IPS DF 4.7 (cell line): ENCODE measurements at regions not wholly inside any gene's neighbourhood (a gene's known extent, or its start where the extent isn't known, plus 50 kb on each side); places are given as distances from the start of the nearest gene placed in this dataset.

ENCODE experiments used
- DNase-seq: peaks from one replicate; pipeline ENCODE4 v3.0.0-alpha.2; 2013; ENCODE audit warnings: low spot score; ENCODE audit errors: extremely low read depth

DNA sequence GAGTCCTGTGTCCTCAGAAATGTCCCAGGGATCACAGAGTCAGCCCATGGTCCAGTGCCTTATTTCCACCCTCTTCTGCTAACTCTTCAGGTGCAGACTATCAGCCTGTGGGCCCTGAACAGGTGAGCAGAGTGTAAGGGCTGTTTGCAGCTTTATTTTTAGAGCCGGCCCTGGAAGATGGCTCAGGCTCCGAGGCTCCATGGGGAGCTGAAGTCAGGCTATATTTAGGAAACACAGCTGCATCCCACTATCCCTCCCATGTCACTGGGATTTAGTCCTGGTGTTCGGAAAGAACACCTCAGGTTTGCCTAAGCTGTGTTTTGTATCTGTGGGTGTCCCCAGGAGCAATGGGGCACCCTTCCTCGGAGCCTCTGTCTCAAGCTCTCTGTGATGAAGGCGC lies 126.9 kb downstream of the RPS24 start:
- no peak for DNase-seq

DNA sequence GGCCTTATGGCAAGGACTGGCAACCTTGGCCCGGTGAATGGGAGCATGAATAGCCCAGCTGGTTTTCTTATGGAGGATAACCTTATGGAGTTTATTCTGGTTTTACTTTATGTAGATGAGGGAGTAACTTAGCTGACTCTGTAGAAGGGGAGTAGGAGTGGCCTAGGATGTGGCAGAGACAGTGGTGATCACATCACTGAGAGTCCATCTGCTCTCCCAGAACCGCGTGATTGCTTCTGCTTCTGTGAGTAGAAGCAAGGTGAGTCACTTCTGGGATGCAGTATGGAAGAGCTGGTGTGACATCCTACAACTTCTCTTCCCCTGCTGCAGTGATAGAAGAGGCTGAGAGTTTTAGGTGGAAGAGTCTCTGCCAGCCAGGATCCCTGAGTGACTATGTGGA lies 129.2 kb downstream of the RPS24 start:
- no peak for DNase-seq

DNA sequence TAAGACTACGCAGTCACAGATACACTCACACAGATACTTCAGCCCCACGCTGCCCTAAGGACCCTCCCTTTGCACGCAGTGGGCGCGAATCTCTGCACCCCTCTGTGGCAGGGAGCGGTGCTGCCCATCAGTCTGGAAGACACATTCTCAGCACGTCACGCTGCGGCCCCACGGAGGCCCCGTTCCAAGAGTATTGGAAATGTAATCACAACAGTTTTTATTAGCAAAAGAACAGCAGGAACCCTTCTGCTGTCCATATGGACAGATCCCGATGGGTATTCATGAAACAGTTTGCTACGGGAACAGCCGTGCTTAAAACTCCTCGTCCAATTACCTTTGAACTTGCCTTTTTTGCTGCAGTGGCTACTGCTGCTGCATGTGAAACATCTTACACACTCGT lies 131.0 kb downstream of the RPS24 start:
- DNase-seq: no peak

DNA sequence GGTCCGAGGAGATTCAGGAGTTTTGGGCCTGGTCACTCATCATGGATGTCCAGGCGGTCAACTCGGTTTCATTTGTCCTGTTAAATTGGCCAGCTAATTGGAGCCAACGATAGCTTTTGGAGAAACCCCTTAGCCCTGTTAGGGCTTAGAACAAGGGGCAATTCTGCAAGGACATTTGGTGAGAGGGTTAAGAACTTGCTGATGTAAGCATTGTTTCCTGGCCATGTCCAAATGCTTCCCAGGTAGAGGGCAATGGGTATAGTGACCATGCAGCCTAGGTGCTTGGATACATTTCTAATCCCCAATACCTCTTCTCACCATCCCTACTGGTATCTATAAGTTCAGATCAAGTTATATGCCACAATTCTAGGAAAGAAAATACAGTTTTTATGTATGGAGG lies 131.5 kb downstream of the RPS24 start:
- DNase-seq: no peak

DNA sequence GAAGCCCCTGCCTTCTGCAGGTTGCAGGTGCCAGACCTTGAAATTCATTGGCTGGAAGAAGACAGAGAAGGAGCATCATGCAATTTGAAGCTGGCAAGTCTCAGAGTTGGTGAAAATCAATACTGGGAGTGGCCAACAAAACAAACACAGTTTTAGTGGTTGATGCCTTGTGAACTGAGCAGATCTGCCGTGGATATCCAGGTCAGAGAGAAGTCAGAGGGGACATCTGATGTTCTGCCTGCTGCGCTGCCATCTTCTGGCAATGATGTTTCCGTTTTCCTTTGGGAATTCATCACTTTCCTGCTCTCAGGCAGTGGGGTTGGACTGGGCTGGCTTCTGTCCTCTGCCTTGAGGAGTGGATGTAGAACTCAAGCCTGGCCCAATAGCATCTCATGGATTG lies 132.0 kb downstream of the RPS24 start:
- peak; percentile 44 for DNase-seq

DNA sequence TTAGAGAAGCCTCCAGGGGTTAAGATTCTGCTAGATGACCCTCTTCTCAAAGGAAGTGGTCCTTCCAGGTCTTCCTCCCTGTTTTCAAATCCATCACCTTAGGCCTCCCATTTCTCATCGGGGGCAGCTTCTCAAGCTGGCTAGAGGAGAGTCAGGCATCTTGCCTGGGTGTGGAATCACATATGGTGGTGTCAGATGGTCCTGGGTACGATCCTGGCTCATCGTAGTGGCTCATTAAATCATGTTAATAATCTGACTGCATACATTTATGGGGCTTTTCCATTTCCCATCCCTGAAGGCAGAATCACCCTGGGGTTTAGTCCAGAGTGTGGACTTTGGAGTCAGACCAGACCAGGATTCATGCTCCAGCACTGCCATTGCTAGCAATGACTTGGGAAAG lies 132.6 kb downstream of the RPS24 start:
- DNase-seq: no peak

DNA sequence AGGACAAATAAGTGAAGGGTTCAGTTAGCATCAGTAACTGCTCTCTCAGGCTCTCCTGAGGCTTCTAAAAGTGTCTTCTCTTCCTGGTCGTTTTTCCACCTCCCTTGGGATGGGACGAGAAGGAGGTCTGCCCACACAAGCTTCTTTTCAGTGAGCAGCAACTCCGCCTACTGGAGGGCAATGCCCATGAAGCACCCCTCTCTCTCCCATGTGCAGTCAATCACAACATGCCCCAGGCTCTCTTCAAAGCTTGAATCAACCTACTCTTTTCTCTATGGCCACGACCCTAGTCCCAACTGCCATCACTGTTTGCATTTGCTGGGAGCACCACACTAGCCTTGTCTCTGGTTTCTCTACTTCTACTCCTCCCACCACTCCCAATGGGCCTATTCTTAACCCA lies 135.6 kb downstream of the RPS24 start:
- DNase-seq: no peak

DNA sequence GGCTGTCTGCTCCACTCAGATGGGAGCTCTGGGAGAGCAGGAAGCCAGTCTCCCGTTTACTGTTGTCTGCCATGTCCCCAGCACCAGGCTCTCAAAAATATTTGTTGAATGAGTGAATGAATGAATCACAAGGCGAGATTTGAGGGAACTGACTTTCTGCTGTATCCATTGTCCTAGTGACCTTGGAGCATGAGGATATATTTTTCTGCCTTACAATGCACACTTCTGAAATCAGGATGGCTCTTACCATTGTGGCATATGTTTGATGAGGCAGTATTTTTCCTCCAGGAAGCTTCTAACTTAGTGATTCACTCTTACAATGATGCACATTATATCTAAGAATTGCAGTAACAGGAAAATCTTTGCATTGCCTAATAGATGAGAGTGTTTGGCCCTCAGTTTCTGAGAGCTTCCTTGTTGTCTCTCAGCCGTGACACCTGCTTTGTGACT lies 136.4 kb downstream of the RPS24 start:
- DNase-seq: no peak

DNA sequence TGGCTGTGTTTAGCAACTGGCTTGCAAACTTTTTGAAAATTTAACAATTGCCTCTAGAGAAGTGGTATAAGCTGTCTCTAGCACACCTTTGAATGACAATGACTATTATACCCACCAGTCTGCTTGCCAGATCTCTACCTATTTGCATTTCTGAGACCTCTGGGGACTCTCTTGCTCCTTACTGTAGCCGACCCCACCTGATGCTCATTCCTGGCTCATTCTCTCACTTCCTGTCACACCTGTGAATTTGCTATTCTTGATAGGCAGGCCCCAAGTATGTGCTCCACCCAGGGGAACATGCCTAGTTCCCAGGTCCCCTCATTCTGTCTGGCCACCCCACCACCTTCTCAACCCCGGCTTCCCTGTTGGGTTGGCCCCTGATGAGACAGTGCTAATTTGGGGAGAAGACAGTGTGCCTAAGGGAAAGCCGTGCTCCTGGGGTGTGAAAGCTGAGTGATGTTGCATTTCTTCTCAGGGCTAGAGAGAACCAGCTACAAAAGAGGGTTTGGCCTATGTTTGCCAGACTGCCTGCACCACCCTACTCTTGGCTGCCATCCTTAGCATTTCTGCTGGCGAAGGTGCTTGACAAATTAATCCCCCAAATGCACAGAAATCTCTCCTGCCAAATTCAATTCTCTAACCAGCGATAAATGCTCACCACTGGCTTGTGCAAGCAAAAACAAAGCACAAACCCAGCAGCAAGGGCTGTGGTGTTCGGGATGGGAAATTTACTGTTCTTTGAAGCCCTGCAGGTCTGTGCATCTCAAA lies 138.2 kb downstream of the RPS24 start:
- peak; percentile 11 for DNase-seq

DNA sequence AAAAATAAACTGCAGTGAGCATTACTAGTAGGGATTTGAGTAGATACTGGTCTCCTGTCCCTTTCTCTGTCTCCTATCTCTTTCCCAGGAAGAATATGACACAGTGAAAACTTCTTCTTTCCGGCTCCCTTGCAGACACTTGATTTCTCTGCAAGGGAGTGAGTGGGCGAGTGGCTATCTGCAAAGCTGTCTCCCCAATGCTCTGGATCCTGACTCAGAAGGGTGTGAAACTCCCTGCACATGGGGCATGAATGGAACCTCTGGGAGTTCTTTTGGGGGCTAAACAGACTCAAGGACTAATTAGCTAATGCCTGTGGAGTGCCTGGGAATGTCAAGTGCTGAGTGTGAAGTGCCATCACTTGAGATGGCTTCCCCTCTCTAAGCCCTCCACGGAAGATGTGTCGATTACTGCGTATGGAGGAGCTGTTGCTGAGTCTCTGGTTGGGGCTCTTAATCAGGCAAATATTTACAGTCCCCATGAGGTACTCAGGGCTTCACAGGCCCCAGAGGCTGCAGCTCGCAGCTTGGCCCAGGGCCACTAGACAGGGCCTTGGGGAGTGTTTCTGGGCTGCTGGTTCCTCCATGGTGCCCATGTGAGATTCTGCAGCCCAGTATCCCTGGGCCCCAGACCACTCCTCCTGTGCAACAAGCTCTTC lies 139.8 kb downstream of the RPS24 start:
- DNase-seq: no peak

DNA sequence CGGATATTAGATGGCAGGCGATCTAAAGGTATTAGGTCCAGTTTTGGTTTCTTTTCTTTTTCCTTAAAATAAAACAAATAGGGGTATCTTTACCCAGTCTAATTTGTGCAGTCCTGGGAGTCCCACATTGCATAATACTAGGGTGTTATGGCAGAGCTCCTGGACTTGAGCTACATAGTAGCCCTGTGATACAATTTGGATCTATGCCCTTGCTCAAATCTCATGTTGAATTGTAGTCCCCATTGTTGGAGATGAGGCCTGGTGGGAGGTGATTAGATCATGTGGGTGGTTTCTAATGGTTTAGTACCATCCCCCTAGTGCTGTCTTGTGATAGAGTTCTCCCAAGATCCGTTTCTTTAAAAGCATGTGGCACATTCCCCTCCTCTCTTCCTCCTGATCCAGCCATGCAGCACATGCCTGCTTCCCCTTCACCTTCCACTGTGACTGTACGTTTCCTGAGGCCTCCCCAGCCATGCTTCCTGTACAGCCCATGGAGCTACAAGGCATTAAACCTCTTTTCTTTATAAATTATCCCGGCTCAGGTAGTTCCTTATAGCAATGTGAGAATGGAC lies 141.9 kb downstream of the RPS24 start:
- no peak for DNase-seq

DNA sequence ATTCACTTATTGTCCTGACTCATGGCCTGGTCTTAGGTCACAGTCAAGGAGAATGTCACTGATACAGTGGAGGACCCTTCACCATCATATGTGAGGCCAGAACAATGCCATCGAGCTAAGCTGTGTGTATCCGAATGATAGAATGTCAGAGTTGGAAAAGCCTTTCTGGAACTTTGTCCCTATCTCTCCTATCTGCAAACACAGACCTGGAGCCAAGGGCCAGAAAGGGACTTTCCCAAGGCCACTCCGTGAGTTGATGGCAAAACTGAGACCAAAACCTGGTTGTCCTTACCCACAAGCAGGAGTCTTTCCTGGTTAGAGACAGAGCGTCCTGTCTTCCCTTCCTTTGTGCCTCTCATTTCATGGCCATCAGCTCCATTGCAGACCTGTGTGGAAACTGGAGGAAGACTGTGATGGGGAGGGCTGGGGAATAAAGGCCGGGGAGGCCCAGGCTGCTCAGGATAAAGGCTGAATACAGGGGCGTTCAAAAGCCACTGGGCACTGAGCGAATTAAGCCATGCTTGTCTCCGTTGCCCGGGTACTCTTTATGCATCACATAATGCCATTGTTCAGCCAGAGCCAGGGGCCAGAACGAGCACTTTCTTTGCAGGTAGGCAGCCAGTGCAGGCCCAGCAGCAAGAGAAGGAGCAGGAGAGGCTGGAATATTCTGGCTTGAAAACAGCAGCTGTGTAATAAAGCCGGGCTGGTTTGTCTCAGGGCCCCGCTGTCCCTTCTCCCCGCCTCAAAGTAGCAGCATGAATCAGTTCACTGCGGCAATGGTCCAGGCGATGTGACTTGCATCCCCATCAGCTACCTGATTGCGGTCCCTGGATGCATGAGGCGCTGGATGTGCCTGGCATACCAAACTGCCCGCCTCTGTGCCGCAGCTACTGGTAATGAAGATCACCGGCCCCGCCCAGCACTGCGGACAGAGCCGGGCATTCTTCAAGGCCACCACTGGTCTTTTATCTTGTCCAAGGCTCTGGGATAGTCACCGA lies 143.0 kb downstream of the RPS24 start:
- DNase-seq: no peak

DNA sequence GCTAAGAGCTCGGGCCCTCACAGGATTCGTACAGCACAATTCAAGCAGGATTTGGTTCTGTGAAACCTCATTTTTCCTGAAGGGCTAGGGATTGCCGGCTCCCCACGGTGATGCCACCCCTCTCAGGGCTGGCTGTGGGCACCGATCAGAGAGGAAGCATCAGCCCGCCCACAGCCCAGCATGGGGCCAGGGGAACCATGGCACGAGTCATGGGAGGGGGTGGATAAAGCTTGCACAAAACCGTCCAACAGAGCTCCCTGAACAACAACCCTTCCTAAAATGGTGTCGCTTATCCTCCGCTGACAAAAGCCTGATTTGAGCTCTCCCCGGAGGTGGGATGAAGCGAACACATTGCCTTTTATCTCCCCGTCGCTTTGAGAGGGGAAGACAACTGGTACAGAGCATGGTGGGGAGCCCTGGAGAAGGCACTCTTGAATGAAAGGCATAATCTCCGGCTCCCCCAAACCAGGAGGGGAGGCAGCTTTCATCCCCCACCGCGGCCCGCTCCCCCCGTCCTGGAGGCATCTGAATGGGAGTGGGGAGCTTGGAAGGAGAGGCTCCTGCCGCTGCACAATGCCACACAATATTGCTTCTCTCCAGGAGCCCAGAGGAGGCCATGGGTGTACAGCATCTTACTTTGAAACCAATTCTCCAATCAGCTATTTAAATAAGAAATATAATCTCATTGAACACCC lies 144.0 kb downstream of the RPS24 start:
- DNase-seq: no peak

DNA sequence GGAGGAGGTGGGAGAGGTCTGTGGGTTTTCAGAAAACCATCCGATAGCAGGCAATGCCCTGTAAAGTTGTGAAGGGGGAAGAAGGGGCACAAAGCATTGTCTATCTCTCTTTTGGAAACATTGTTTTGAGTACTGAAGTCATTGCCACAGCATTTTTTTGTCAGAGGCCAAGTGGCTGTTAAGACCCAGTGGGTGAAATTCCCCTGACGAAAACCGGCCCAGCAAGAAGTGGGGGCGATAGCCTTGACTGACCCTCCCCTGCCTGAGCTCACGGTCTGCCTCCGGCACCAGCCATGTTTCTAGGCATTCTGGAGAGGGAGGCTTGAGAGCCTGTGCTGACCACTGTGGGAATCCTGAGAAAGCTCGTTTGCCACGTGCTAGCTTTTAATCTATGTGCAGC lies 144.7 kb downstream of the RPS24 start:
- no peak for DNase-seq

DNA sequence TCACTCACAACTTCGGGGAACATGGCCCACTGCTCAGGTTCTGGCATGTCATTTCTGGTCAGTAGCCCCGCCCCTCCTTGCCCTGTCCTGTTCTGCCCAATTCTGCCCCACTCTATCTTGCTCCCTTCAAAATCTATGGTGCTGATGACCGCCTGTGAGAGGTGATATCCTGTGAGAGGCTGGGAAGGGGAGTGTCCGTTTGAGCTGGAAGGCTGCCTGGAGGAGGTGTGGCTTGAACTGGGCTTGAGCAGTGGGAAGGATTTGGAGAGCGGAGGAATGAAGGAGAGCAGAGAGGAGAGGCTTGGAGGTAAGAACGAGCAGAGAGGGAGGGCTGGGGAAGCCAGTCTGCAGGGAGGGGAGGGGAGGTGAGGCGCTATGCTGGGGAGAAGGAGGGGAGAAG lies 145.3 kb downstream of the RPS24 start:
- DNase-seq: peak; percentile 22

DNA sequence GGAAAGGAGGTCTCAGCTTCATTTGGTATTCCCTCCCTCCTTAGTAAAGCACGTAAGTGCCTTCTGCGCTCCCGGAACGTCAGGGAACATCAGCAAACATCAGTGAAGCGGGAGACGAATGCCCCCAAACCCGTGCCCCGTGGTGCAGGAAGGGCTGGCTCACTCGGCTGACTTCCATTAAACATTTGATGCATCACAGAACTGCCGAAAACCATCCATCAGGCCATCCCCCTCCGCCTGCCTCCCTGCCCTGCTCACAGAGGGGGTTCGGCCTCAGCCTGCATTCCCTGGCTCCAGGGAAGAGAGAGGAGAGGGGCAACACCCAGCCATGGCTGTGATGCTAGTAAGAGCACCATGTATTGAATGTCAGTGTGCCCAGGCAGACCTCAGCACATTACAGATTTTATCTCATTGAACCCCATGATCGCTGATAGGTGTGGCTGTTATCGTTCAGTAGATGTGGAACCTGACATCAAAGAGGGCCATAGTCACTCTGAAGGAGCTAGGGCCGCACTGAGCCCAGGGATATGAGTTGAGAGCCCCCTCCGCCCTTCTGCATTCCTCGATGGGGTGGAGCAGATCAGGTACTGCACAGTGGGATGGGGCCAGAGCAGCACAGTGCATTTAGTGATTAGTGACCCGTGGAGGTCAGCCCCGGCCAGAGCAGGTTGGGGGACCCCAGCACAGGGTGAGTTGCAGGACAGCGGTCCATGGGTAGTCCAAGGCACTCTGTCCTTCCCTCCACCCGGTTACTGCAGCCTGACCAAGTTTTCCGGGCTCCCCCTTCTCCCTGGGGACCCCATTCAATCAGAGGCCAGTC lies 146.4 kb downstream of the RPS24 start:
- DNase-seq: no peak

DNA sequence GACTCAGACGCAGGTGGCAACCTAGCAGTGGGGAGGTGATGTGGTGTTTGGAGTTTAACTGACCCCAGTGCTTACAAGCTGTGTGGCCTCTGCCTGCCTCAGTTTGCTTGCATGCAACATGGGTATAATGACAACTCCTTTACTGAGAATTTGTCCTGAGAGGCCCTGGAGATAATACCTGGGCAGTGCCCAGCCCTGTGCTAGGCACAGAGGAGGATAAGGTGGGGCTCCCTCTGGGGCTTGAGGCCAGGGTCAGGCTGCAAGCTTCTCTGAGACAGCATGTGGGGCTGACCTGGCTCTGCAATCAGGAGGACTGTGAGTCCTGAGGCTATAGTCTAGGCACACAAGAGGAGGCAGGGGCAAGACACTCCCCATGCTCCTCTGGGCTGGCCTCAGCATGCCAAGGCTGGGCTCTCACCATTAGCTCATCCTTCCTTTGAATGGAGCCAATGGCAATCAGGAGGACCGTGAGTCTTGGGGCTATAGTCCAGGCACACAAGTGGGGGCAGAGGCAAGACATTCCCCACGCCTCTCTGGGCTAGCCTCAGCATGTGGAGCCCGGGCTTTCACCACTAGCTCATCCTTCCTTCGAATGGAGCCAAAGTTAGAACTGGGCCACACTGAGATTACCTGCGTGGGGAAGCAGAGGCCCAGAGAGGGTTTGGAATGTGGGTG lies 147.9 kb downstream of the RPS24 start:
- DNase-seq: no peak

DNA sequence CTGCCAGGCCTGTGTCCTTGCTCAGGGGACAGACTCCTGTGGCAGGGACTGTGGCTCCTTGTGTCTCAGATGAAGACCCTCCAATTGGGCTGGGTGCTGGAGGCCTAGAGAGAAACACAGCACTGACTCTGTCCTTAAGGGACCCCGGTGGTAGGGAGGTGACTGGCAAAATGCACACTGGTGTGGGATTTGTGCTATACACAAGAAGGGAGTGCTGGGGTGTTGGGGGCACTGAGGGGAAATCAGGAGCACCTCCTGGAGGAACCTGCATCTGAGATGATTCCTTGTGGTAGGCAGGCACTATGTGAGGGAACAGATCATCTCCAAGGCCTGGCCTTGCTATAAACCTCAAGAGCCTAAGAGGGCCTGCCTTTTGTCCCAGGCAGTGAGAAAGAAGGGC lies 149.2 kb downstream of the RPS24 start:
- DNase-seq: no peak

DNA sequence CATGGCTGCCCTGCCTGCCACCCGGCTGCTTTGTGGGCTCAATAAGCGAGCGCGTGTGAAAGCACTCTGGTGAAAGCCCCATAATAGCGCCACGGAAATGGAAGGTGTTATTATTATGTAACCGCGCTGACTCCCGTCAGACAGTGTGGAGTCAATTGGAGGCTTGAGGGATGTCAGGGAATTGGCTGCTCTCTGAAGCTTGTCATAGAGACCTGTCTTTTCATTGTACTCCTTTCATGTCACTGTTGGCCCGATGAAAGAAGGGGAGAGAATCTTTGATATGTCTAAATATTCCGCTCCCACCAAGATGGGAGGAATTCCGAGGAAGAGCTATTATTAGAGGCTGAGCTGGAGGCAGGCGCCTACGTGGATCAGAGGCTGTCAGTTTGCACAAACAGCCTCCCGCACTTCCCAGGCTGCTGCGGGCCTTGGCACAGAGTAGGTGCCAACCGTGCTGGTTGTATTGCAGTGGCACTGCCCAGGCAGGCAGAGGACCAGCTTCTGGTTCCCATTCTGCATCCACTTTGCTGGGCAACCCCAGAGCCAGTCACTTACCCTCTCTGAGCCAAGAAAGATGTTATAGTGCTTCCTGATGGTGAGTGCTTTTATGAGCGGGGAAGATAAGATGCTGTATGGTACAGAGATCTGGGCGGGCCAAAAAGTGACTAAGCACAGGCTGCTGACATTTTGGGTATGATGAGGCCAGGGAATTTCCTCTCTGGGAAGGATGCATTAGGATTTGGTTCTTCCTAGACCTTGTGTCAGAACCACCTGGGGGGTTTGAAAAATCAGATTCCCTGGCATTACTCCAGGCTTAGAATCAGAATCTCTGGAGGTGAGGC lies 151.4 kb downstream of the RPS24 start:
- DNase-seq: no peak
